GM12801 (cell line): ENCODE measurements at regions not wholly inside any gene's neighbourhood (a gene's known extent, or its start where the extent isn't known, plus 50 kb on each side); places are given as distances from the start of the nearest gene placed in this dataset.

ENCODE experiments used
- CTCF ChIP-seq: IDR thresholded peaks from one replicate; pipeline ENCODE4 v1.5.1; 2011; ENCODE audit warnings: control low read depth; ENCODE audit not compliant: insufficient read length; ENCODE audit errors: extremely low read depth

DNA sequence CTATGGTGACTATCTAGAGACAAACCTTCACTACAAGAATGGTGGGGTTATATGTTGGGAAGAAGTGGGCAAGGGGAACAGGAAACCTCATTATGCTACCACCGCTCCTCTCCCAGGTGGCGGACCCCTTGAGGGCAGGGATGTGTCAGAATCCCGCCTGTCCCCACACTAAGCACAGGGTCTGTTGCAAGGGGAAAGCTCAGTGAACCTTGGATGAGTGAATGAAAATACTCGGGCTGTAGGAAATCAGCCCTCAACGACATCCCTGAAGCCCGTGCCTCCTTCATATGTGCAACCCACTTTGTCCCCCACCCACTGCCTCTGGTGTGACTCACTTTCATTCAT, 68.2 kb upstream of the AMPD3 start:
- TF ChIP-seq CTCF = no peak

DNA sequence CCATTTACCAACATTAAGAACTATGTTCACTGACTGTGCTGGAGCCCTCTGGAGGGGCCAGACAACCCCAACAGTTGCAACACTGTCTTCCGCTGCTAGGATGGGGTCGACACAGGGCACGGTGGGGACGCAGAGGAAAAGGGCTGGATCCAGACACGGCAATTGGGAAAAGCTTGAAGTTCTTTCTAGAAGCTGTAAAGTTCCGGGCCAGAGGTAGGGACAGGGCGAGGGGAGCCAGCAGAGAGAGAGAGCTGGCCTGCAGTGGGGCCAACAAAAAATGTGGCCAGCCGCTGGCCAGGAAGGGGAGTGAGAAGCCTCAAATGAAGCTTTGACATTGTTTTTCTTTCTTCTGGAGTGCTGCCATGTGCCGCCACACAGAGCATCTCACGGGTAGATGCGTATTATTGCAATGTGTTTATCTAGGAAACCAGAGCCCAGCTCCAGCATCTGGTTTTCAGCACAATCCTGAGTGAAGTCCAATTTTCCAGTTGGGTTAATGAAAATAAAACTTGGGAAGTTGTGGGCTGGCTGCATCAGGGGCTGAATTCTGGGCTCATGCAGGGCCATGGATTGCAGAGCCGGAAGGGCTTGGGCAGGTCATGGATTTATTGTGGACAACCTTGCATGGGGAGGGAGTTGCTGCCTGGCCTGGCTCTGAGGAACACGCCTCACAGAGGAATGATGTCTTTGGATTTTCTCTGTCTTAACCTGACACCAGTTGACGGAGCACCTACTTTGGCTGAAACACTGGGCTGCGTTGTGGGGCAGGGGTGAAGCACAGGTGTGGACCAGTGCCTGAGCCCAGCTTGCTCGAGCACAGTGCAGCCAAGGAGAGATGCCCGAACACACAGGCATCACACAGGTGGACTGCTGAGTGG, 67.6 kb upstream of the AMPD3 start:
- no peak for TF ChIP-seq CTCF

- TF ChIP-seq CTCF = no peak
These were observed 67.0 kb upstream of the AMPD3 start for GRCh38 chr11:10388101-10388500.

- no peak for TF ChIP-seq CTCF
These were observed 66.5 kb upstream of the AMPD3 start for GRCh38 chr11:10388574-10388973.

DNA sequence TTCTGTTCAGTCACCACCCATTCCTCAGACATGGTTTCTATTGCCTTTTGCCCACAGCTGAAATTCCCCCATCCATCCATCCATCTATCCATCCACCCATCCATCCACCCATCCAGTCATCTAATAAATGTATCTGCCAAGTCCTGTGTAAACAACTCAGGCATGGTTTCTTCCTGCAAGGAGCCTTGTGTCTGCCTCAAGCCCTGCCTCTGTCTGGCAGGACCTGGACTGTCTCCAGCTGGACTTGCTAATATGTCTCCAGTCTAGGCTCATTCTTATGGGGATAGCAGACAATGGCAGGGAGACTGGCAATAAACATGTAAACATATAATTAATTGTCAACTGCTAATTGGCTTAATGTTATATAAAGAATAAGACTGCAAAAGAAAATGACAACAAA, 64.7 kb upstream of the AMPD3 start:
- no peak for TF ChIP-seq CTCF

GRCh38 chr11:10392095-10393079, 62.7 kb upstream of the AMPD3 start:
- TF ChIP-seq CTCF = no peak
